ENCODE measurements at regions not wholly inside any gene's neighbourhood (a gene's known extent, or its start where the extent isn't known, plus 50 kb on each side); places are given as distances from the start of the nearest gene placed in this dataset.
"Not testable (repeated sequence)": the region's sequence is repeated elsewhere in the genome, so short reads cannot be mapped to it uniquely, and the experiment has no call there.

- not testable (repeated sequence) for H3K9me3 Mint-ChIP-seq; H3K9me3 ChIP-seq (ENCODE audit: control insufficient read depth in 1 of 2, low read length in 2 of 2)
Observed at GRCh38 chr1:121019715-121020349, 130.3 kb downstream of the PPIAL4A start.

GRCh38 chr1:121020350-121021236 lies 131.0 kb downstream of the PPIAL4A start:
- H3K4me3 ChIP-seq (ENCODE audit: low read length in 2 of 2); H3K9me3 ChIP-seq (ENCODE audit: control insufficient read depth in 1 of 2, low read length in 2 of 2); H3K9me3 Mint-ChIP-seq; POLR2A ChIA-PET (ENCODE audit: partially characterized antibody); intact Hi-C loops (cut with micrococcal nuclease); H3K27ac ChIP-seq (ENCODE audit: low read depth, low read length); CTCF ChIA-PET (ENCODE audit: partially characterized antibody); H3K27me3 ChIP-seq (ENCODE audit: insufficient read depth, low read length); H3K27me3 Mint-ChIP-seq; H3K36me3 Mint-ChIP-seq; H3K4me1 ChIP-seq (ENCODE audit: insufficient read depth, low read length); H3K4me1 Mint-ChIP-seq; H3K36me3 ChIP-seq (ENCODE audit: insufficient read depth, low read length): not testable (repeated sequence)
- Mint-ChIP-seq H3K4me3 (peak overlapping the region in 3 of 8 donors; percentile 50 to 72 (median 63)), H3K27ac (peak overlapping the region in 3 of 7 donors; percentile 29 to 84 (median 57))
- peak in 4 of 5 donors; percentile 30 to 67 (median 52) for DNase-seq

More at GRCh38 chr1:121019715-121020349, 130.3 kb downstream of the PPIAL4A start:
- H3K4me1 ChIP-seq (ENCODE audit: insufficient read depth, low read length); H3K27me3 Mint-ChIP-seq; H3K4me3 Mint-ChIP-seq; H3K4me1 Mint-ChIP-seq; H3K36me3 ChIP-seq (ENCODE audit: insufficient read depth, low read length); H3K36me3 Mint-ChIP-seq; DNase-seq; H3K27ac Mint-ChIP-seq; H3K27me3 ChIP-seq (ENCODE audit: insufficient read depth, low read length); intact Hi-C loops (cut with micrococcal nuclease); H3K4me3 ChIP-seq (ENCODE audit: low read length in 2 of 2); CTCF ChIA-PET (ENCODE audit: partially characterized antibody); H3K27ac ChIP-seq (ENCODE audit: low read depth, low read length); POLR2A ChIA-PET (ENCODE audit: partially characterized antibody): not testable (repeated sequence)

DNA sequence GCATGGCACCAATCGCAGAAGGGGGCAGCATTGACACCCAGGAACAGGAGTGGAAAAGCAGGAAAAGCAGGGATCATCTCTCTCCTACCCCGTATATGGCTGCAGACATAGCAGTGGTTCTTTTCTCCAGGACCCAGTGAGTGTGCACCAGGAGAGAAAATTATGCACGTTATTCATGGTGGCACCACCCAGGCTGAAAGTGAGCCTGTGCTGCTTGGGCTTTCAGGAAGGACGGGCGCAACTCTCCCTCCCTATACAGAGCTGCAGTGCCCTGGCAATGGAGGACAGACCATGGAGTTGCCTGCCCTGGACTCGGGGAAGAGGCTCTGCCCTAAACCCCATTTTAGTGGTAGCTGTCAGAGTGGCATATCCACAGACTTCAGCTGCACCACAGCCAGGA lies 132.1 kb downstream of the PPIAL4A start:
- H3K4me1 Mint-ChIP-seq; H3K4me3 Mint-ChIP-seq; H3K4me3 ChIP-seq (ENCODE audit: low read length in 2 of 2); H3K27me3 Mint-ChIP-seq; H3K9me3 ChIP-seq (ENCODE audit: control insufficient read depth in 1 of 2, low read length in 2 of 2); H3K36me3 Mint-ChIP-seq; CTCF ChIA-PET (ENCODE audit: partially characterized antibody); H3K27me3 ChIP-seq (ENCODE audit: insufficient read depth, low read length); H3K4me1 ChIP-seq (ENCODE audit: insufficient read depth, low read length); POLR2A ChIA-PET (ENCODE audit: partially characterized antibody); H3K27ac Mint-ChIP-seq; H3K27ac ChIP-seq (ENCODE audit: low read depth, low read length); DNase-seq; intact Hi-C loops (cut with micrococcal nuclease); H3K36me3 ChIP-seq (ENCODE audit: insufficient read depth, low read length); H3K9me3 Mint-ChIP-seq: not testable (repeated sequence)

- H3K4me1 Mint-ChIP-seq; H3K36me3 Mint-ChIP-seq; H3K9me3 Mint-ChIP-seq; intact Hi-C loops (cut with micrococcal nuclease); H3K4me1 ChIP-seq (ENCODE audit: insufficient read depth, low read length); H3K27me3 Mint-ChIP-seq; H3K4me3 Mint-ChIP-seq; POLR2A ChIA-PET (ENCODE audit: partially characterized antibody); H3K36me3 ChIP-seq (ENCODE audit: insufficient read depth, low read length); H3K27ac ChIP-seq (ENCODE audit: low read depth, low read length); H3K4me3 ChIP-seq (ENCODE audit: low read length in 2 of 2); H3K27me3 ChIP-seq (ENCODE audit: insufficient read depth, low read length); H3K9me3 ChIP-seq (ENCODE audit: control insufficient read depth in 1 of 2, low read length in 2 of 2); CTCF ChIA-PET (ENCODE audit: partially characterized antibody); DNase-seq; H3K27ac Mint-ChIP-seq: not testable (repeated sequence)
Observed at GRCh38 chr1:121032878-121033494, 143.4 kb downstream of the PPIAL4A start.

- H3K27ac ChIP-seq (ENCODE audit: low read depth, low read length); H3K4me1 Mint-ChIP-seq; POLR2A ChIA-PET (ENCODE audit: partially characterized antibody); H3K27ac Mint-ChIP-seq; DNase-seq; H3K9me3 ChIP-seq (ENCODE audit: control insufficient read depth in 1 of 2, low read length in 2 of 2); H3K4me3 Mint-ChIP-seq; H3K4me1 ChIP-seq (ENCODE audit: insufficient read depth, low read length); CTCF ChIA-PET (ENCODE audit: partially characterized antibody); intact Hi-C loops (cut with micrococcal nuclease); H3K27me3 Mint-ChIP-seq; H3K9me3 Mint-ChIP-seq; H3K4me3 ChIP-seq (ENCODE audit: low read length in 2 of 2); H3K36me3 Mint-ChIP-seq; H3K27me3 ChIP-seq (ENCODE audit: insufficient read depth, low read length); H3K36me3 ChIP-seq (ENCODE audit: insufficient read depth, low read length): not testable (repeated sequence)
Observed at GRCh38 chr1:121036792-121037191, 147.2 kb downstream of the PPIAL4A start.

- H3K4me3 Mint-ChIP-seq; H3K4me1 Mint-ChIP-seq; H3K27me3 ChIP-seq (ENCODE audit: insufficient read depth, low read length); H3K27me3 Mint-ChIP-seq; H3K9me3 Mint-ChIP-seq; H3K27ac ChIP-seq (ENCODE audit: low read depth, low read length); H3K4me1 ChIP-seq (ENCODE audit: insufficient read depth, low read length); H3K9me3 ChIP-seq (ENCODE audit: control insufficient read depth in 1 of 2, low read length in 2 of 2); H3K27ac Mint-ChIP-seq; intact Hi-C loops (cut with micrococcal nuclease); H3K36me3 ChIP-seq (ENCODE audit: insufficient read depth, low read length); POLR2A ChIA-PET (ENCODE audit: partially characterized antibody); H3K36me3 Mint-ChIP-seq; DNase-seq; CTCF ChIA-PET (ENCODE audit: partially characterized antibody); H3K4me3 ChIP-seq (ENCODE audit: low read length in 2 of 2): not testable (repeated sequence)
Observed at GRCh38 chr1:121040974-121041373, 143.2 kb downstream of the FAM72B start.

GRCh38 chr1:121041497-121041896 lies 142.6 kb downstream of the FAM72B start:
- H3K27ac Mint-ChIP-seq; H3K9me3 Mint-ChIP-seq; CTCF ChIA-PET (ENCODE audit: partially characterized antibody); H3K36me3 Mint-ChIP-seq; H3K4me3 ChIP-seq (ENCODE audit: low read length in 2 of 2); H3K36me3 ChIP-seq (ENCODE audit: insufficient read depth, low read length); H3K27me3 ChIP-seq (ENCODE audit: insufficient read depth, low read length); intact Hi-C loops (cut with micrococcal nuclease); H3K9me3 ChIP-seq (ENCODE audit: control insufficient read depth in 1 of 2, low read length in 2 of 2); DNase-seq; POLR2A ChIA-PET (ENCODE audit: partially characterized antibody); H3K4me1 ChIP-seq (ENCODE audit: insufficient read depth, low read length); H3K4me3 Mint-ChIP-seq; H3K4me1 Mint-ChIP-seq; H3K27me3 Mint-ChIP-seq; H3K27ac ChIP-seq (ENCODE audit: low read depth, low read length): not testable (repeated sequence)

All from CD4-positive, alpha-beta memory T cell (primary cell).